Nephron (organoid): ENCODE measurements at regions not wholly inside any gene's neighbourhood (a gene's known extent, or its start where the extent isn't known, plus 50 kb on each side); places are given as distances from the start of the nearest gene placed in this dataset.

Experiments used
- H3K27ac Mint-ChIP-seq, 3 experiments: 2 replicates each; pipeline ENCODE4 v1.8.0; 2020; ENCODE audit warnings: mixed read lengths in 3 of 3, mild to moderate bottlenecking in 2 of 3, moderate library complexity in 1 of 3
- H3K27me3 Mint-ChIP-seq: 2 replicates; pipeline ENCODE4 v1.8.0; 2021; ENCODE audit warnings: low read depth, mild to moderate bottlenecking, moderate library complexity, mixed read lengths
- H3K36me3 Mint-ChIP-seq: 2 replicates; pipeline ENCODE4 v1.8.0; 2020; ENCODE audit warnings: low read depth, mixed read lengths
- H3K4me1 Mint-ChIP-seq: 2 replicates; pipeline ENCODE4 v1.8.0; 2020; ENCODE audit warnings: mixed read lengths
- H3K4me3 Mint-ChIP-seq, 3 experiments: 2 replicates each; pipeline ENCODE4 v1.8.0; 2020; ENCODE audit warnings: mild to moderate bottlenecking in 3 of 3, mixed read lengths in 3 of 3, moderate library complexity in 2 of 3
- H3K9me3 Mint-ChIP-seq: 2 replicates; pipeline ENCODE4 v1.8.0; 2020; ENCODE audit warnings: mixed read lengths
- TF ChIP-seq, protein P1 (sequence below), 3 experiments: fragments of 200-600 bp; sonication (generic); IDR thresholded peaks; one replicate each; pipeline ENCODE4 v1.5.0; 2021; ENCODE audit warnings: antibody characterized with exemption in 3 of 3; ENCODE audit not compliant: unreplicated experiment in 3 of 3

DNA sequence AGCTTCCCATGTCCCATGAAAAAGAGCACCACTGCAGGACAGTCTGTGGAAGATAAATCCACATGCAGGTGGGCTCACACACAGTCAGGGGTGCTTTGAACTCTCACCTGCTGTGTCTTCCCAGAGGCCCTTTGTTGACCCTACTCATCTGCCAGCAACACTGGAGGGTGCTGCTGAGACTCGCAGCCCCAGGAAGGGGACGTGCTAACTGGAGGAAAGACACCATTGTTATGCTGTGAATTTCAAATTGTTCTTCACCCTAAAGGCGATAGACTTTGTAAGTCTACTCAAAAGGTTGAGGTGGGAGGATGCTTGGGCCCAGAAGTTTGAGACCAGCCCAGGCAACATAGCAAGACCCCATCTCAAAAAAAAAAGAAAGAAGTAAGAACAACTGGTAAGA, 107.3 kb upstream of the SERP2 start:
- Mint-ChIP-seq H3K9me3 (no peaks in the 10 kb centered on the region), H3K27me3 (peaks cover 8% of the 10 kb centered on the region), H3K36me3 (no peaks in the 10 kb centered on the region), H3K4me3 (no peak overlapping the region), H3K4me1 (peaks cover 17% of the 10 kb centered on the region), H3K27ac (no peak overlapping the region)
- TF ChIP-seq, protein P1, sequence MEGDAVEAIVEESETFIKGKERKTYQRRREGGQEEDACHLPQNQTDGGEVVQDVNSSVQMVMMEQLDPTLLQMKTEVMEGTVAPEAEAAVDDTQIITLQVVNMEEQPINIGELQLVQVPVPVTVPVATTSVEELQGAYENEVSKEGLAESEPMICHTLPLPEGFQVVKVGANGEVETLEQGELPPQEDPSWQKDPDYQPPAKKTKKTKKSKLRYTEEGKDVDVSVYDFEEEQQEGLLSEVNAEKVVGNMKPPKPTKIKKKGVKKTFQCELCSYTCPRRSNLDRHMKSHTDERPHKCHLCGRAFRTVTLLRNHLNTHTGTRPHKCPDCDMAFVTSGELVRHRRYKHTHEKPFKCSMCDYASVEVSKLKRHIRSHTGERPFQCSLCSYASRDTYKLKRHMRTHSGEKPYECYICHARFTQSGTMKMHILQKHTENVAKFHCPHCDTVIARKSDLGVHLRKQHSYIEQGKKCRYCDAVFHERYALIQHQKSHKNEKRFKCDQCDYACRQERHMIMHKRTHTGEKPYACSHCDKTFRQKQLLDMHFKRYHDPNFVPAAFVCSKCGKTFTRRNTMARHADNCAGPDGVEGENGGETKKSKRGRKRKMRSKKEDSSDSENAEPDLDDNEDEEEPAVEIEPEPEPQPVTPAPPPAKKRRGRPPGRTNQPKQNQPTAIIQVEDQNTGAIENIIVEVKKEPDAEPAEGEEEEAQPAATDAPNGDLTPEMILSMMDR (IDR thresholded peaks at IDR 0.05; ENCODE audit: unreplicated experiment in 3 of 3) = no peak

DNA sequence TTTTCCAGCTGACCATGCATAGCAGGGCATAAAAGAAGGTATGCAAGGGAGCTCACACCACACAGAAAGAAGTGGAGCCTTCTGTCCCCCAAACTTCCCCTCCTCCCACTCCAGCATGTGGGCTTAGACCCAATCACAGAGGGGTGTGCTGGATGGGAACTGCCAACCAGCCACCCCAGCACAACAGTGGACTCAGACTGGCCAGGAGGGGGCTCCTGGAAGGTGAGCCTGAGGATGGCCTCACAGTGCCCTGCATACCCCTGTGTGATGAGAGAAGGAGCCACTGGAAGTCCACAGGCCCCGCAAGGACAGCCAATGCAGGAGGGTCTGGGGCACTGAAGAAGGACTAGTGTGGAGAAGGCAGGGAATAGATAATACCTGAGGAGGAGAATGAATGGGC, 106.9 kb upstream of the SERP2 start:
- Mint-ChIP-seq H3K4me1 (peaks cover 19% of the 10 kb centered on the region), H3K27ac (no peak overlapping the region), H3K4me3 (no peak overlapping the region), H3K27me3 (peaks cover 8% of the 10 kb centered on the region), H3K9me3 (no peaks in the 10 kb centered on the region), H3K36me3 (no peaks in the 10 kb centered on the region)
- TF ChIP-seq, protein P1 (IDR thresholded peaks at IDR 0.05; ENCODE audit: unreplicated experiment in 3 of 3) = no peak

DNA sequence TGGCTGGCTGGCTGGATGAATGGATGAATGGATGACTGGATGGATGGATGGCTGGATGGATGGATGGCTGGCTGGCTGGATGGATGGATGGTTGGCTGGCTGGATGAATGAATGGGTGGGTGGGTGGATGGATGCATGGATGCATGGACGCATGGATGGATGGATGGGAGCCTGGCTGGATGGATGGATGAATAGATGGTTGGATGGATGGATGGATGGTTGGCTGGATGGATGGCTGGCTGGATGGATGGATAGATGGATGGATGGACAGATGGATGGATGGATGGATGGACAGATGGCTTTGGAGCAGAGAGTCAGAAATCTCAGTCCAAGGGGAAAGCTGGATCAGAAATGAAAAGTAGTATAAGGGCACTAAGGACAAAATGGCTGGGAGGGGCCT, 106.4 kb upstream of the SERP2 start:
- Mint-ChIP-seq H3K4me3 (no peak overlapping the region), H3K27ac (no peak overlapping the region), H3K36me3 (no peaks in the 10 kb centered on the region), H3K27me3 (peaks cover 8% of the 10 kb centered on the region), H3K4me1 (peaks cover 23% of the 10 kb centered on the region), H3K9me3 (no peaks in the 10 kb centered on the region)
- TF ChIP-seq, protein P1 (IDR thresholded peaks at IDR 0.05; ENCODE audit: unreplicated experiment in 3 of 3) = no peak

DNA sequence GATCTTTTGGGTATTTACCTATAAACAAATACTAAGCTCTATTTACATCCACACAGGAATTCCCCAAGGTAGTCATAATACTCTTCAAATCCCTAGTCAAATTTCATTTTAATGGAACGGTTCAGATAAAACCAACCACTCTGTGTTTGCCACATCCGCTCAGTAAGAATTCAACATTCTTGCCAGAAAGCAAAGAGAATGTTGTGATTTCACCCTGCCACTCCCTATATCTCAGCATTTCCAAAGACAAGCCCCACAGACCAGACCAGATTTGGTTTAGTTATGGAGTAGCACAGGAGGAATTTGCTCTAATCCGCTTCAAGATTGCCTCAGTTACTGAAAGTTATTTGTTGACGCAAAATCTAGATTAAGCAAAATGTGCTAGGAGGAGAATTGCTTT, 105.6 kb upstream of the SERP2 start:
- H3K9me3 Mint-ChIP-seq = no peaks in the 10 kb centered on the region
- no peaks in the 10 kb centered on the region for H3K36me3 Mint-ChIP-seq
- no peak overlapping the region for H3K4me3 Mint-ChIP-seq

DNA sequence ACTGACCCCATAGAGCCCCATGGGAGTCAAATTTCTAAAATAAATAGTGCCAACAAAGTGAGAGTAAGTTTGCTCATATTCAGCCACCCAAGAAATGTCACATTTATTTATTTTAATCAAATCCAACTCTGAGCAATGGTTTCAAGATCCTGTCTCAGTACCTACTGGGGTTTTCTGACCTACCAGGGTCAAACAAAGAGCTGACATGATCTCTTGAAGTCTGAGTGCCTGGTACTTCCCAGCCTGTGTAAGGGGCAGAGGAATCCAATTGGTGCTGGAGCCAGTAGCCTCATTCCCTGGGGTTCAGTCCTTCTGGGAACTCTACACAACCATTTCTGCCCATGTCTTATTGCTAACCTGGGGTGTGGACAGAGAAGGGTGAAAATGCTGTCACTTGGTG, 104.6 kb upstream of the SERP2 start:
- TF ChIP-seq, protein P1 (IDR thresholded peaks at IDR 0.05; ENCODE audit: unreplicated experiment in 3 of 3) = no peak
- Mint-ChIP-seq H3K9me3 (no peaks in the 10 kb centered on the region), H3K36me3 (no peaks in the 10 kb centered on the region), H3K27me3 (peaks cover 8% of the 10 kb centered on the region), H3K4me3 (no peak overlapping the region), H3K4me1 (peaks cover 26% of the 10 kb centered on the region), H3K27ac (no peak overlapping the region)

More for the DNA sequence above, 105.6 kb upstream of the SERP2 start:
- H3K27ac Mint-ChIP-seq = peak overlapping the region in 1 of 3 experiments; percentile 16
- TF ChIP-seq, protein P1 (IDR thresholded peaks at IDR 0.05; ENCODE audit: unreplicated experiment in 3 of 3) = no peak
- H3K4me1 Mint-ChIP-seq = peaks cover 26% of the 10 kb centered on the region
- peaks cover 8% of the 10 kb centered on the region for H3K27me3 Mint-ChIP-seq

DNA sequence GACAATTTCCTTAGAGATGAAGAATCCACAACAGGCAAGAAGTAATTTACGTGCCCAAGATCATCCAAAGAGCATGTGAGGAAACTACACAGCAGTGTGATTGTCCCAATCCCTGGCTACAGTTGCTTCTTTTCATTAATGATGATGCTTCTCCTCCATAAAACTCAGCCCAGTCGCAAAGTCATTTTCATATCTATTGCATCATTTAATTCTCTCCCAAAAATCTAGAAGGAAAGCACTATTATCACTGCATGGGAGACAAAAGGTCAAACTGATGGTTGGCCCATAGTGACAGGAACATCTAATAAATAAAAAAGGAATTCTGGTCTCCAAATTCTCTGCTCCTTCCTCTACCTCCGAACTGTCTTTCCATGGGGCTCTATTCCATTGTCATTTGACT, 103.5 kb upstream of the SERP2 start:
- H3K4me3 Mint-ChIP-seq = no peak overlapping the region
- no peaks in the 10 kb centered on the region for H3K9me3 Mint-ChIP-seq
- TF ChIP-seq, protein P1 (IDR thresholded peaks at IDR 0.05; ENCODE audit: unreplicated experiment in 3 of 3) = no peak
- no peak overlapping the region for H3K27ac Mint-ChIP-seq
- H3K4me1 Mint-ChIP-seq = peaks cover 38% of the 10 kb centered on the region
- H3K36me3 Mint-ChIP-seq = no peaks in the 10 kb centered on the region
- peaks cover 8% of the 10 kb centered on the region for H3K27me3 Mint-ChIP-seq
